Medulla oblongata (tissue), 1 donor: ENCODE measurements at regions not wholly inside any gene's neighbourhood (a gene's known extent, or its start where the extent isn't known, plus 50 kb on each side); places are given as distances from the start of the nearest gene placed in this dataset.

Experiments used
- DNase-seq: peaks from one replicate; pipeline ENCODE4 v3.0.0-alpha.2; 2015; ENCODE audit errors: extremely low spot score

DNA sequence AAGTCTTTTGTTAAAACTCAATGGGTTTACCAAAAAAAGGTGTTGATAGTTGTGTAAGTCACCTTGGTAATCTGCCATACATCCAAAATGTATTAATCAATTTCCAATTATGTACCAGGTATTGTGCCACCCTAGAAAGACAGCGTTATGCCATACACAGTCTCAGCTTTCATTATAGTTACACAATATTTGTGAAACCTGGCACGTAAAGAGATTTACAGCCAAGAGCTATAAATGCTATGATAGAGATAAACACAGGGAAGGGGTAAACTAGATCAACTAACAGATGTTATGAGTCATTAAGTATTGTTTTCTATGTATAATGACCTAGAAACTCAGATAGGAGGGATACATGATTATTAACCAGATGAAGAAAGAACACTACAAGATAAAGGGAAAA is 725.6 kb upstream of the SLITRK5 start:
- no peak for DNase-seq

DNA sequence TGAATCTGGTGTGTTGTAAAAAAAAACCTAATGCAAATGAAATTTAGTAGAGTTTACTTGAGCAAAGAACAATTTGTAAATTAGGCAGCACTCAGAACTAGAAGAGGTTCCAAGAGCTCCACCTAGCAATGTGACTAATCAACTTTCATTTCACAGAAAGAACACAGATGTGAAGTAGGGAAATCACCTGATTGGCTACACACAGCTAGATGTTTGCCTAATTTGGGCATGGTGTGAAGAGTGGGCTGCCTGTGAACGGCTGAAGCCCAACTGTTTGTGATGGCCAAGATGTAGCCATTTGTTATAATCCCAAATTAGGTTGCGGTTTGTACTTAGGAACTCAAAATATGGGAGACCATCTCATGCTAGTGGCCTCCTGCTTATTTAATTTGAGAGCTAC is 724.4 kb upstream of the SLITRK5 start:
- no peak for DNase-seq

DNA sequence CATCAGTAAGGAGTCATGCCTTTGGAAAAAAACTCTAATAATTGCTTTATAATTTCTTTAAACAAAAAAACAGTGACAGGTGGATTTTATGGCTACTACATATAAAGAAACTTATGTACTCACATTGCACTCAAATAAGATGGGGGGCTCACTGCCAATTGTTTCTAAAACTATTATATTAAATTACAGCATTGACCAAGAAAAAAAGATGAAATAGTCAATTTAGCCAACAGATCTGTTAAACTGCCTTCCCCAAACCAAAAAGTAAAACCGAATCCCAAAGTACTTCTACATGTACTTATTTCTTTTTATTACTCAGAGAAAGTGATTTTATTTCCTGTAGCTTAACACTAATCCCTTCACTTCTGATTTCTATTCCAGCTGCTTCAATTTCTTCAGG is 716.8 kb upstream of the SLITRK5 start:
- no peak for DNase-seq

DNA sequence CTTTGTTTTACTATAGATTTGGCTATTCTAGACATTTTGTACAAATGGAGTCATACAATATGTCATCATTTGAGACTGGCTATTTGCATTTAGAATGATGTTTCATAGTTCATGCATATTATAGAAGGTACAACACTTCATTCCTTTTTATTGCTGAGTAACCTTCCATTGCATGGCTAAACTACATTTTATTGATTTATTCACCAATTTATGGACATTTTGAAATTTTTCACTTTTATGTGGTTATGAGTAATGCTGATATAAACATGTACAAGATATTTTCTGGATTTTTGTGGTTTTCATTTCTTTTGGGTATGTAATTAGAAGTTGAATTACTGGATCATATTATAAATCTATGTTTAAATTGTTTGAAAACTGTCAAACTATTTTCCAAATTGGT is 710.3 kb upstream of the SLITRK5 start:
- DNase-seq = no peak

DNA sequence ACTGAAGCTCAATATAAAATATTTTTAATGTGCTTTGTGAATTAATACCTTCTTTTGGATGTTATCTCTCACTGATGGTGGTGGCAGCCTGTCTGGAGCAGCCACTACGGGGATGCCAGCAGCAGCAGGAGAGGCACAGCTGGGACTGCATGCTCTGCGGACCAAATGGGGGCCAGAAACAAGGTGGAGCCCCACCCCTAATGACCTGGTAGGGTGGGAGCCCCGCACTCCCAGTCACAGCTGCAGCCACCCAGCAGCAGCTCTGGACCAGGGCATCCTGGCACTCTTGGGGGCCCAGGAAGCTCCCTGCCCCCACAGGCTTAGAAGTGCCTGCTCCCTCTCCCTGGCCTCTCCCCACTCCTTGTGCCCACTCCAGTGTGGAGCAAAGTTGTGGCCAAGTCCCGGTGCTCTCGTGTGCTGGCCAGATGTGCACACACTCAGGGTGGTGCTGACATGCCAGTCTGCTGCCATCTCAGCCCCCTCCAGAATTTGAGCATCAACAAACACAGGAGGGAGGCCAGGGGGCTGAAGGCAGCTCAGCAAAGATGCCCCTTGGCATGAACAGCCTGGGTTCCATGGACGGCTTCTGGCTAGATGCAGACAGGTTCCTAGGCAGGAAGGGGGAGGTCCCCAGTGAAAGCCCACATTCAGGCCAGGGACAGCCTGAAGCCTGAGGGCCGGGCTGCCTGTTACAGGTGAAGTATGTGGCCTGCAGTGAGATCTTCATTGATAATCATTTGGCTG is 696.7 kb upstream of the SLITRK5 start:
- no peak for DNase-seq

DNA sequence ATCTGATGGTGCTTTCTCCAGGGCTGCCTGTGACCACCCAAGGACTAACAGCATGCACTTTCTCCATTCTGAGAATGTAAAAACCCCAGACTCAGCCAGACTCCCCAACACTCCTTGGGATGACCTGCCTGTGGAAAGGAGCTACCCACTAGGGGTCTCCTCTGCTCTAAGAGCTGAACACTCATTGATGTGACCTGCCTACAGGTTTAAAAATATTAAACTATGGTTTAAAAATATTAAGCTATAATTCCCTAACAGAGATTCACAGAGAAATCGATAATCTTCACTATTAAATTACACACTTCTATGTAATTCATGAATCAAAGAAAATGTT is 696.2 kb upstream of the SLITRK5 start:
- no peak for DNase-seq

DNA sequence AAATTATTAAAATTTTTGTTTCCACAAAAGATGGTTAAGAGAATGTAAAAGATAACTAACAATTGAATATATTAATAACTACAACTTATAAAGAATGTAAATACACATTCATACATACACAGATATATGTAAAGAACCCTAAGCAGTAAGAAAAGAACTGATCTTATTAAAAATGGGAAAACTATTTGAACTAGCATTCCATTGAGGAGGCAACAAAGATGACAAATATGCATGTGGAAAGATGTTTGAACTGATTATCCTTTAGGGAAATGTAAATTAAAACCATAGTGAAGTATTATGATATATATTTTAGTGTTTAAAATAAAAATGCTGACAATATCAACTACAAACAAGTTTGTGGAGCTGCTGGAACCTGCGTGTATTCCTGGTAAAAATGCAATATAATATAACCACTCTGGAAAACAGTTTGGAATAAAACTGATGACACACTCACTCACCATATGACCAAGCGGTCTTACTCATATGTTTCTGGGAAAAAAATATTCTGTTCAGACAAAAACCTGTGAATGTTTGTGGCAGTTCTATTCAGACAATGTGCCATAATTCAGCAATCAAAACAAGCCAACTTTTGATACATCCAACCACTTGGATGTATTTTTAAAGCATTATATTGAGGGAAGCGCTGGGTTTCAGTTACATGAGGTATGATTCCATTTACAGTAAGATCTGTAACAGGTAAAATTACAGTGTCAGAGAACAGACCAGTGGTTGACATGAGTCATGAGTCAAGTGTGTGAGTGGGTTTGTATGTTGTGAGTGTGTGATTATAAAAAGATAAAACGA is 694.4 kb upstream of the SLITRK5 start:
- DNase-seq = no peak

DNA sequence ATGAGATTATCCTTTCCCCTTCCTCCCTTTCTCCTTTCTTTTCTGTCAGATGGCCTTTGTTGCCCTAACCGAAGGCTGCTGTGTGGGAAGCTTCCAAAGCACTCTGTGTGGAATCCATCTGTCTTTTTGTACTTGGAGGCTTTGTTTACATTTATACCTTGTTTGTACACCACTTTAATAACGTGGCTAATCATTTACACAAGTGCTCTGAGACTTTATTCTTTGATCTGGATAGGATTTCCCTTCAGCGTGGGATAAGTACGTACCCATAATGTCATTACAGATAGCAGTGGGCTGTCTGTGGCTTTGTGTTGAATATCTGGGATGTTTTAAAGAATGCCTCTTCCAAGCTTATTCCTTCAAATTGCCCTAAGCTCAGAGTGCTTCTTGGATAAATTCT is 684.7 kb upstream of the SLITRK5 start:
- no peak for DNase-seq

DNA sequence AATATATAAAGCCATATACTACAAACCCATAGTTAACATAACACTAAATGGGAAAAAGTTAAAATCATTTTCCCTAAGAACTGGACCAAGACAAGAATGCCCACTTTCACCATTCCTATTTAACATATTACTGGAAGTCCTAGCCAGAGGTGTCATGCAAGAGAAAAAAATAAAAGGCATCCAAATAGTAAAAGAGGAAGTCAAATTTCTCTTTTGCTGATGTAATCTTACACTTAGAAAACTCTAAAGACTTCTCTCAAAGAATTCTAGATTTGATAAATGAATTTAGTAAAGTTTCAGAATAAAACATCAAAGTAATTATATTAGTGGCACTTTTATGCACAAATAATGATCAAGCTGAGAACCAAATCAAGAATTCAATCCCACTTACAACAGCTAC is 678.9 kb upstream of the SLITRK5 start:
- DNase-seq = no peak

DNA sequence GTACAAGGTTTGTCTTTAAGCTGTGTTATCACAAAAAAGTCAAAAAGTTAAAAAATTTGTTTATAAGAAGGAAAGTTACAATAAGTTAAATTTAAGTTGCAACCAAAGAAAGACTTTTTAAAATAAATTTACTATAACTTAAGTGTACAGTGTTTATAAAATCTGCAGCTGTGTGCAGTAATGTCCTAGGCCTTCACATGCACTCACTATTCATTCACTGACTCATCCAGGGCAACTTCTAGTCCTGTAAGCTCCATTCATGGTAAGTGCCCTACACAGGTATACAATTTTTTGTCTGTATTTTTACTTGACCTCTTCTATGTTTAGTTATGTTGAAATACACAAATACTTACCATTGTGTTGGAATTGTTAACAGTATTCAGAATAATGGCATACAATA is 667.9 kb upstream of the SLITRK5 start:
- DNase-seq = no peak

DNA sequence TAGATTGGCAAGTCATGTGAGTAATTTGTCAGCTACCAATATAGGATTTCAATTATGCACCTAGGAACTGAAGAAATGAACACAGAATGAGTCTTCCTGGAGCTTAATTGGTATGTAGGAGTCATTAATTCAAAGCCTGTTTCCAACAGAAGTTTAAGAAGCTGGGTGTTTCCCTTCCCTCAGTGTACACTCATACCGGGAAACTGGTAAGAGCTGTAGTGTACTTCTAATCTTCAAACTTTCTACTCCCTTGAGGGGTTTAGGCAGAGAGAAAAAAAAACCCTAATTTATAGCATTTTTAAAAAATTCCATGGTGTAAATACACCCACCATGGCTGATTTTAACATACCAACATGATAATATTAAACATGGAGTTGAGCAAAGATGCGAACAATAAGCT is 665.7 kb upstream of the SLITRK5 start:
- no peak for DNase-seq

DNA sequence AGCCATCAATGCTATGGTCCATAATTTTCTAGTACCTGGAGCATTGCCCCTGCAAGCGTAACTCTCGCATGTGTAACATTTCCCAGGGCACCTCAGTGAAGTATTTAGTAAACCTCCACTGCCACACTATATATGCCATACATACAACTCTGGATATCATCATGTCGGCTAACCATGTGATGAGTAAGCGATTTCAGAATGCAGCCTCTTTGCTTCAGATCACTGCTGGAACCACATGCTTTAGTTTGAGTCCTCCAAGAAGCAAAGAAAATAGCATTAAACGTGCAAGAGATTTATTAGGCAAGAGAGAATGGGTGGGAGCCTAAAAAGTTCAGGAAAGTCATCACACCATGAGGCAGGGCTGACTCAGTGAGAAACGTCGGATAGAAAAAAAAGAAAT is 635.6 kb upstream of the SLITRK5 start:
- no peak for DNase-seq

DNA sequence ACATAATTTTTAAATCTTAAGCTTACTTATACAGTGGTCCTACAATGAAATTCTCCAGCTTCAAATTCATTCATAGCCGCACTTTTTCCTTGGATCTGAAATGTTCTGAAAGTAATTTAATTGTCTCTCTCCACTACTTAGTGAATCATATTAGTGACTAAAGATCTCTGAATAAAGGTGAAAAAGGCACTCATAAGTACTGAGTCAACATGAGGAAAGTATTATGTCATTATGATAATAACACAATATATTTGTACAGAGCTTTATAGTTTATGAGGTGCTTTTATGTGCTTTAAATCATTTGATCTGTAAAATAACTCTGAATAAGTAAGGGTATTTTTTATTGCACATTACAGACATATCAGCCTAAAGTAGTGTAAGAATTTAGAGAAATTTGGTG is 628.2 kb upstream of the SLITRK5 start:
- DNase-seq = no peak

DNA sequence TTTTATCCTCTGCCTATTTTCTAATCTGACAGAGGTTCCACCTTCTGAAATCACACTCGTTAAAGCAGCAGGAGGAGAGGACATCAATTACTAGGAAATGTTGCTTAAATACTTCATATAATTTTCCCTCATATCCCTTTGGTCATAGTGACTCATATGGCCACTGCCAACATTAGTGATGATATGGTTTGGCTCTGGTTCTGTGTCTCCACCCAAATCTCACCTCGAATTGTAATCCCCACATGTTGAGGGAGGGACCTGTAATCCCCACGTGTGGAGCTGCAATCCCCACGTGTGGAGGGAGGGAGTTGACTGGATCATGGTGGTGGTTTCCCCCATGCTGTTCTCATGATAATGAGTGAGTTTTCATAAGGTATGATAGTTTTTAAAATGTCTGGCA is 618.4 kb upstream of the SLITRK5 start:
- no peak for DNase-seq

DNA sequence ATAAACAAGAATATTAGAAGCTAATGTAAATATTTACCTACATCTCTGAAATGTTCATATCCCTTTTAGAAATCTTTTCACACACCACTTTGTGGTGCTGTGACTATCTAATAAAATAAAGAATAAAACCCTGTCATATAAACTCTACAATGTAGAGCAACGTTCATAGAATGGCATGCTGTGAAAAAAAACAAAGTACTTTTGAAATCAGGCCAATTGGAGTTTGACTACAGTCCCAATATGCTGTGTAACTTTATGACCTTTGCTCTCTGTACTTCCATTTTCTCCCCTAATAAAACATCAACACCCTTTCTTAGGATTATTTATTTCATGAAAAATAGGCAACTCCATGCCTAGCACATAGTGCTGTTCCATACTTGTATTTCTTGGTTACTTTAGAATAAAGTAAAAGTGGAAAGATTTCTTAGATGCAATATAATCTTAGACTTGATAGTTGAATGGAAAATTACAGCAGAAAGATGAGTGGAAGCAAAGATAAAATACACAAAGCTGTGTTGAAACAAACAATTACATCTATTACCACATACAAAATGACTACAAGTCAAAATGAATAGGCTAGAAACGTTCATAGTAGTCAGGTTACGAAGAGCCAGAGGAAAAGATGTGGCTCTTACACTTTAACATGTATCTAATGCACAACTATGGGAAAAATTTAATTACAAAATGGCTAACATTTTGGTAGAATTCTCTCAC is 613.2 kb upstream of the SLITRK5 start:
- no peak for DNase-seq

DNA sequence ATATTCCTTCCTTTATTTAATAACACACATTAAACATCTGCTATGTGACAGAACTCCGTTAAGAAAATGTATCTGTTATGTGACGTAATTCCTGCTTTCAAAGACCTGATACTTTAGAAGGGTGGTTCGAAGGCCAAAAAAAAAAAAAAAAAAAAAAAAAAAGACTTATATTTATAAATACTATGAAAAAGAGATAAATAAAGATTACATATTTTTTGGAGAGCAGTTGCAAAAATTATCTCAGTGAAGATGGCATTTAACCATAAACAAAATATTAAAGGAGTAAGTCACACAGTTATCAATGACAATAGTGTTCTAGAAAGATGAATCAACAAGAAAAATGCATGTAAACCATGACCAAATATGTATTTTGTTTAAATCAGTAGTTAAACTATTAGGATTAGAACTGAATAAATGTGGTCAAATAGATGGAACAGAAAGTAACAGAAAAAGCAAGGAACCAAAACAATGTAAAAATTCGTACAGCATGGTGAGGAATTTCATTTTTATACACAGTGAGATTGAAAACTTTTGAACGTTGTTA is 612.3 kb upstream of the SLITRK5 start:
- DNase-seq = no peak

DNA sequence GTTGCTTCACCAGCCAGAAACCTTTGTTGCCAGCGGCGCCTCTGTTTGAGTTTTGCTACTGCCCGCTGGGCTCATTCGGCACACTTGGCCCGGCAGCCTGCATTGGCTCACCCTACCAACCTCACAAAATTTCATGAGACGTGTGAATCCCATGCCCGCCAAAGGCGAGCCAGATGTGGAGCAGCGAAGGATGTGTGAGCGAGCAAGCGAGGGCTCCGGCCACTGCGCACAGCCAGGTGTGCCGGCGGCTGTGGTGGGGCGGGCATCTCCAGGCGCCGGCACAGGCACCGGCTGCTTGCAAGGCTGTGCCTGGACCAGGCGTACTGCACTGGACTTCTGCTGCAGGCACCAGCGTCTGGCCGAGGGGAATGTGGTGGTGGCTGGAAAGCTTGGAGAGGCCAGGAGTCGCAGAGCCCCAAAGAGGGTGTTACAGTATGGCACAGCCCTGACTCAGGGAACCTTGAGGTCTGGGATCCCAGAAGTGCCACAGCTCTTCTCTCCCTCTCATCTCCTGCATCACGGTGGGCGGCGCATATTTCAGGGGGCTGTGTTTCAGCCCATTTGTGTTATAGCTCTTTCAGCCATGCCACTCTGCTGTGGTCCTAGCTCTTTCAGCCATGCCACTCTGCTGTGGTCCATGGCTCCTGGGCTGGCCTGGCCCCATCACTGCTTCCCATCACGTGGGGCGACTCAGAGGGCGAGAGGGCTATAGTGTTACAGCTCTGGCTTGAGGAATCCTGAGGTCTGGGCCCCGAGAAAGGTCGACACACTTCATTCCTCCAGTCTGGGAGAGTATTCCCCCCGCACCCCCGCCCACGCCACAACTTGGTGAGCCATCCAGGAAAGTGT is 592.0 kb upstream of the SLITRK5 start:
- DNase-seq = no peak

DNA sequence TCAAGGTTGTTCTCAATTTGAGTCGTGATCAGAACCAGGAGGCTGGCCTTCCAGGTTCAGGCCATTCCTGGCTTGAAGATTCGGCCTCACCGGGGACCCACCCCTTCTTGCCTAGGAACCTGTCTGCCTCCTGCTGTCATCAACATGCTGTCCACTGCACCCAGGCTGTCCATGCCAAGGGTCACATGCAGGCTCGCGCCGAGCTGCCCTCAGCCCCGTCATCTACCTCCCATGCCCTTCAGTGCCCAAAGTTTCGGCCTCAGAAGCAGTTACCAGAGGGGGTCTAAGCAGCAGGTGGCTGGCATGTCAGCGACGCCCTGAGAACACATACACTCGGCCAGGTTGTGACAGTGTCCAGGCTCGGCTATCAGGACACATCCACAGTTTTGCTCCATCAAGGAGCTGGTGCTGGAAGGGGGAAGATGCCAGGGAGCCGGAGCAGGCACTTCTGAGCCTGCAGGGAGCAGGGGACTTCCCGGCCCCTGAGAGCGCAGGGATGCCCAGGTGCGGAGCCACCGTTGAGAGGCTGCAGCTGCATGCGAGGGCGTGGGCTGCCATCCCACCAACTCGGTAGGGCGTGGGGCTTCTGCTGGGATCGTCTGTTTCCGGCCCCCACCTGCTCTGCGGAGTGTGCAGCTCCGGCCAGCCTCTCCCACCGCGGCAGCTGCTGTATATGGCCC is 590.9 kb upstream of the SLITRK5 start:
- DNase-seq = no peak

DNA sequence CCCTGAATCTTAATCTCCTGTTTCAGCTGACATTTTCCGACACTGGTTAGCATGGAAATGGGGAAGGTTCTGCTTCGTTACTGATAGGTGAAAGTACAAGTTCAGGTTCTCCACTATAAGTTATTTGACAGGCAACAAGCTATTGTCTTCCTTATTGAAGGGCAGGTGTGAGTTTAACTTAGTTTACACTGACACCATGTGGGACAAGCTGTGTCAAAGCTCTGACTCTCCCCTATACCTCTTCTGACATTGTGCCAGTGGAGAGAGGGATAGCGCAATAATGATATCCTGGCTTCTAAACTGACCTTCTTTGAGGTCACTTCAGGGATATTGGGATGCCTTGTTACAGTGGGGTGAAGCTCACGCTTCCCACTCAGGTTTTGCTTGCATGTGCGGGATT is 587.0 kb upstream of the SLITRK5 start:
- no peak for DNase-seq

DNA sequence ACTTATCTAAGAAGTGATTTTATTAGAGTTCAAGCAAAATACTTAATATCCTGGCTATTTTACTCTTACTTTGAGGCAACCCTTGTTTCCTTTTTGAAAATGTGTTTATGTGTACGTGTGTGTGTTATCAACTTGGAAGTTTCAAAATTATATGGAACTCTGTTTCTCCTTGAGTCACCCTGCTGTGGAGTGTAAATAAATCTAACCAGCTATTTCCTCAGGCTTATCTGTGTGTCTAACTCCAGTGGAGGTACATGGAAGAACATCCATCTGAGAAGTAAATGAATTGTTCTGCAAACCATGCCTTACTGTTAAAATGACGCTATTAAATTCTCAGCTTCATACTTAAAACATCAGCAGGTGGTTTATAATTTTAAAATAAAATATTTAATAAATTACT is 583.4 kb upstream of the SLITRK5 start:
- DNase-seq = no peak

DNA sequence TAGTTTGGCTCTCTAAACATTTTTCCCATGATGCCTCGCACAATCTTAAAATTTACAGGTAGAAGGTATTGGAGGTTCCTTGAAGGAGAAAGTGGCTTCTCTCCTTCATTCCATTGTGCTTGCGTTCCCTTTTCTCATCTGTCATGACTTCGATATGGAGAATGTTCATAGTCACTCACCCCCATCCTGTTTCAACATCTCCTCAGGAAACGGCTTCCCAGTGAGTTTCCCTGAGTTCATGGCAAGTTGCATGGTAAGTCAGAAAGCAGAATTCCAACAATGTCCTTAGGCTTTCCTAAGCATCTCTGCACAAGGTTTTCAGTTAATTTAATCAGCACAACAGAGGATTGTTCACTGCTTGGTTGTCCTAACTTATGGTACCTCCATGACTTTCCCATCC is 581.8 kb upstream of the SLITRK5 start:
- no peak for DNase-seq
